Ishikawa (cell line): ENCODE measurements at regions not wholly inside any gene's neighbourhood (a gene's known extent, or its start where the extent isn't known, plus 50 kb on each side); places are given as distances from the start of the nearest gene placed in this dataset.

Experiments
- CEBPB ChIP-seq: IDR thresholded peaks from 2 replicates; pipeline ENCODE4 v1.6.1; 2012
- EP300 ChIP-seq: IDR thresholded peaks from 2 replicates; pipeline ENCODE4 v1.6.1; 2012; ENCODE audit warnings: borderline replicate concordance
- MAX ChIP-seq: IDR thresholded peaks from 2 replicates; pipeline ENCODE4 v1.6.1; 2012
- NFIC ChIP-seq: IDR thresholded peaks from 2 replicates; pipeline ENCODE4 v1.6.1; 2012
- TAF1 ChIP-seq: IDR thresholded peaks from 2 replicates; pipeline ENCODE4 v1.6.1; 2012; ENCODE audit warnings: low read depth, mild to moderate bottlenecking
- TCF12 ChIP-seq: IDR thresholded peaks from 2 replicates; pipeline ENCODE4 v1.6.1; 2012; ENCODE audit warnings: low read depth
- YY1 ChIP-seq: IDR thresholded peaks from 2 replicates; pipeline ENCODE4 v1.6.1; 2012; ENCODE audit warnings: low read depth

DNA sequence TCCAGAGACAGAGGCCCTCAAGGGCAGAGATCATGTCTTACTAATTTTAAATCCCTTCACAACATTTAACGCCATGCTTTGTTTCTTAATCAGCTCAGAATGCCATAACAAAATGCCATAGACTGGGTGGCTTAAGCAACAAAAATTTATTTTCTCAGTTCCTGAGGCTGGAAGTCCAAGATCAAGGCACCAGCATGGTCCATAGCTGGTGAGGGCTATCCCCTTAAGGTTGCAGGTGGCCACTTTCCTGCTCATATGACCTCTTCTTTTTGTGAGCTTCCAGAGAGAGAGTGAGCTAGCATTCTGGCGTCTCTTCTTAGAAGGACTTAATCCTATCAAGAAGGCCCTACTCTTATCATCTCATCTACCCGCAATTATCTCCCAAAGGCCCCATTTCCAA lies 470.3 kb downstream of the ZNF608 start:
- TF ChIP-seq EP300 (no peak), CEBPB (no peak), TCF12 (no peak), MAX (no peak), TAF1 (no peak), YY1 (no peak), NFIC (no peak)
